Sciatic nerve (tissue), 2 donors: ENCODE measurements at regions not wholly inside any gene's neighbourhood (a gene's known extent, or its start where the extent isn't known, plus 50 kb on each side); places are given as distances from the start of the nearest gene placed in this dataset.

ENCODE experiments used
- ATAC-seq: fragments of 200-7000 bp; cut with Tn5 transposase; one replicate; pipeline ENCODE4 v1.9.1; 2020; ENCODE audit warnings: mild to moderate bottlenecking, moderate library complexity
- DNase-seq: peaks from one replicate; pipeline ENCODE4 v3.0.0-alpha.2; 2020; ENCODE audit warnings: low spot score
- intact Hi-C: fragments of 100-400 bp; cut with DNase I; formaldehyde crosslinking; loops from one replicate; pipeline ENCODE4 v1.14.2; 2022
- donor health status: DM: no; HTN: no; CAD: no.
- donor health status: DM: no; HTN: no; CAD: no.

GRCh38 chr11:134008634-134009071, 51.9 kb upstream of the IGSF9B start:
- no peak for DNase-seq
- peak; percentile 40 for ATAC-seq
- intact Hi-C loops = no loop called here

GRCh38 chr11:134013518-134013917, 55.4 kb upstream of the JAM3 start:
- DNase-seq (no peak), ATAC-seq (no peak)
- intact Hi-C loops = no loop called here

- DNase-seq (no peak), ATAC-seq (no peak)
- intact Hi-C loops = no loop called here
These were observed 54.4 kb upstream of the JAM3 start for GRCh38 chr11:134014511-134014910.

GRCh38 chr11:134015556-134015955, 53.3 kb upstream of the JAM3 start:
- intact Hi-C loops = no loop called here
- ATAC-seq = no peak
- no peak for DNase-seq

GRCh38 chr11:134017511-134018430, 51.1 kb upstream of the JAM3 start:
- intact Hi-C loops = no loop called here
- ATAC-seq = no peak

More at GRCh38 chr11:134017511-134018430, 51.1 kb upstream of the JAM3 start:
- no peak for DNase-seq
